GM18502 (cell line): ENCODE measurements at regions not wholly inside any gene's neighbourhood (a gene's known extent, or its start where the extent isn't known, plus 50 kb on each side); places are given as distances from the start of the nearest gene placed in this dataset.

Source experiments
- ATAC-seq: cut with Tn5 transposase; IDR thresholded peaks from one replicate; pipeline ENCODE4 v1.9.1; 2021; ENCODE audit warnings: mild to moderate bottlenecking; ENCODE audit not compliant: unreplicated experiment, poor library complexity

- ATAC-seq: no peak
These were observed 56.9 kb upstream of the TMEM178A start for GRCh38 chr2:39608686-39609441.

GRCh38 chr2:39609917-39610316 is 55.8 kb upstream of the TMEM178A start:
- no peak for ATAC-seq

GRCh38 chr2:39615675-39616074 is 50.0 kb upstream of the TMEM178A start:
- no peak for ATAC-seq
